ENCODE measurements at regions not wholly inside any gene's neighbourhood (a gene's known extent, or its start where the extent isn't known, plus 50 kb on each side); places are given as distances from the start of the nearest gene placed in this dataset.

GRCh38 chr1:106995970-106996369 is 60.5 kb upstream of the PRMT6 start:
- Histone ChIP-seq H3K27ac (ENCODE audit: low read length) (no peak overlapping the region), H3K4me3 (ENCODE audit: low read length) (no peak overlapping the region), H3K9me3 (ENCODE audit: control insufficient read depth, low read length) (no peaks in the 10 kb centered on the region), H3K4me1 (ENCODE audit: control insufficient read depth, insufficient read depth, low read length) (no peaks in the 10 kb centered on the region), H3K27me3 (ENCODE audit: control insufficient read depth, insufficient read depth) (no peaks in the 10 kb centered on the region)
- no peak for ATAC-seq
- intact Hi-C loops (cut with DNase I): no loop called here
- DNase-seq: no peak

DNA sequence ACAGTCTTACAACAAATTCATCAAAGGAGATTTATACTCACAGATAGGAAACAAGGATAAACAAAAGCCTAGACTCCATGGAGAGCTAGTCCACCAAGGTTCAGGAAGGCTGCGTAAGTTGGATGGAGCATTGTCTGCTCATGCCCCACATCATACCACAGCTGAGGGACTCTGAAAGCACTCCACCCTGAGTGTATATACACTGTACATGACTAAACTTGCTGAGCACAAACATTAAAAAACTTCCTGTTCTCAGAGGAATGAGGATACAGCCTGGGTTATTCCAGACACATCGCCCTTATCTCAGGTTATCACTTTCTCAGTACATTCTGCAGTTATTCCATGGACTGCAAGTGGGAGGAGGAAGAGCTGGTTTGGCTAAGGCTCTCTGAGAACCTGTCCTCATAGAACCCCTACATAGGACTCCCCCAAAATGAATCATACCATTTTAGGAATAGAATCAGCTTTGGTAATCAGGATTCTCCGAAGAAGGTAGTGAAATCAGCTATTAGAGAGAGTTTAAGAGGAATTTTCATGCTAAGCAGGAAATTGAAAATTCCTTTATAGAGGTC is 58.0 kb upstream of the PRMT6 start:
- DNase-seq (no peak), ATAC-seq (peak in 1 of 2 donors; percentile 36)
- H3K27ac ChIP-seq (ENCODE audit: low read length): no peak overlapping the region
- 57% methylated on average over 3 of the region's 3 CpGs for WGBS
- H3K4me3 ChIP-seq (ENCODE audit: low read length): no peak overlapping the region
- intact Hi-C loops (cut with DNase I): no loop called here
- no peaks in the 10 kb centered on the region for H3K4me1 ChIP-seq (ENCODE audit: control insufficient read depth, insufficient read depth, low read length)
- no peaks in the 10 kb centered on the region for H3K9me3 ChIP-seq (ENCODE audit: control insufficient read depth, low read length)
- H3K27me3 ChIP-seq (ENCODE audit: control insufficient read depth, insufficient read depth): no peaks in the 10 kb centered on the region

GRCh38 chr1:107000902-107001301 is 55.6 kb upstream of the PRMT6 start:
- H3K27ac ChIP-seq (ENCODE audit: low read length): no peak overlapping the region
- no peaks in the 10 kb centered on the region for H3K4me1 ChIP-seq (ENCODE audit: control insufficient read depth, insufficient read depth, low read length)
- ATAC-seq (no peak), DNase-seq (no peak)
- no peaks in the 10 kb centered on the region for H3K9me3 ChIP-seq (ENCODE audit: control insufficient read depth, low read length)
- no peak overlapping the region for H3K4me3 ChIP-seq (ENCODE audit: low read length)
- intact Hi-C loops (cut with DNase I): no loop called here
- no peaks in the 10 kb centered on the region for H3K27me3 ChIP-seq (ENCODE audit: control insufficient read depth, insufficient read depth)
- WGBS: 45% methylated on average over 2 of the region's 2 CpGs

DNA sequence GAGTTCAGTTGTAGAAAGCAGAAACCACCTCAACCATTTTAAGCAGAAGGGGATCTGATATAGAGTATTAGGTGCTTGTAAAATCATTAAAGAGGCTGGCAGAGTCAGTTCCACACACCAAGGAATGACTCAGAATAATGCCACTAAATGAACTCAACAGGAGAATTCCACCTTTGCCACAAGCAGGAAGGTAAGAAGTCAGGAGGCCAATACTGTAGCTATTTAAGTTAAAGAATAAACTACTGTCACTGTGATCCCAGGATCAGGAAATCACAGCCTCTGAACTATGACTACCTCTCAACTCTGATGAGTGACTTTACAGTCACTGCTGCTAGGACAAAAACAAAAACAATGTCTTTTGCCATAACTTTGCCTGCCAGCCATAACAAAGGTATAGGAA is 52.5 kb upstream of the PRMT6 start:
- H3K27me3 ChIP-seq (ENCODE audit: control insufficient read depth, insufficient read depth): no peaks in the 10 kb centered on the region
- intact Hi-C loops (cut with DNase I): no loop called here
- H3K4me3 ChIP-seq (ENCODE audit: low read length): no peak overlapping the region
- no peak for DNase-seq
- H3K27ac ChIP-seq (ENCODE audit: low read length): no peak overlapping the region
- no peaks in the 10 kb centered on the region for H3K4me1 ChIP-seq (ENCODE audit: control insufficient read depth, insufficient read depth, low read length)
- ATAC-seq: no peak
- H3K9me3 ChIP-seq (ENCODE audit: control insufficient read depth, low read length): no peaks in the 10 kb centered on the region

DNA sequence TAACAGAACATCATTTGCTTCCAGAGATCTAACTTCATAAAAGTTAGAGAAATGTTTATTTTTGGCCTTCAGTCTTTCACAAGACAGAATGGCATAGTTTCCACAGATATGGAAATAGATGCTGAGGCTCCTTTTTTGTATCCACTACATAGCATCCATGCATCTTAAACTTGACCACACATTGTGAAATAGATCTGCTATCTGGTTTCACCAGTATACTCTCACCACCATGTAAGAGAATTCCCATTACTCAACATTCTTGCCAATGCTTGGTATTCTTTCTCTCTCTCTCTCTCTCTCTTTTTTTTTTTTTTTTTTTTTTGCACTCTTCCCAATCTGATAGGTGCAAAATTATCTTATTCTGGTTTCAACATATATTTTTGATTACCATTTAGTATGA is 52.1 kb upstream of the PRMT6 start:
- ATAC-seq: no peak

More for the DNA sequence above, 52.1 kb upstream of the PRMT6 start:
- DNase-seq: no peak
- intact Hi-C loops (cut with DNase I): no loop called here
- Histone ChIP-seq H3K4me1 (ENCODE audit: control insufficient read depth, insufficient read depth, low read length) (no peaks in the 10 kb centered on the region), H3K27me3 (ENCODE audit: control insufficient read depth, insufficient read depth) (no peaks in the 10 kb centered on the region), H3K4me3 (ENCODE audit: low read length) (no peak overlapping the region), H3K9me3 (ENCODE audit: control insufficient read depth, low read length) (no peaks in the 10 kb centered on the region), H3K27ac (ENCODE audit: low read length) (no peak overlapping the region)
